ENCODE measurements at regions not wholly inside any gene's neighbourhood (a gene's known extent, or its start where the extent isn't known, plus 50 kb on each side); places are given as distances from the start of the nearest gene placed in this dataset.
"Not testable (repeated sequence)": the region's sequence is repeated elsewhere in the genome, so short reads cannot be mapped to it uniquely, and the experiment has no call there.

DNA sequence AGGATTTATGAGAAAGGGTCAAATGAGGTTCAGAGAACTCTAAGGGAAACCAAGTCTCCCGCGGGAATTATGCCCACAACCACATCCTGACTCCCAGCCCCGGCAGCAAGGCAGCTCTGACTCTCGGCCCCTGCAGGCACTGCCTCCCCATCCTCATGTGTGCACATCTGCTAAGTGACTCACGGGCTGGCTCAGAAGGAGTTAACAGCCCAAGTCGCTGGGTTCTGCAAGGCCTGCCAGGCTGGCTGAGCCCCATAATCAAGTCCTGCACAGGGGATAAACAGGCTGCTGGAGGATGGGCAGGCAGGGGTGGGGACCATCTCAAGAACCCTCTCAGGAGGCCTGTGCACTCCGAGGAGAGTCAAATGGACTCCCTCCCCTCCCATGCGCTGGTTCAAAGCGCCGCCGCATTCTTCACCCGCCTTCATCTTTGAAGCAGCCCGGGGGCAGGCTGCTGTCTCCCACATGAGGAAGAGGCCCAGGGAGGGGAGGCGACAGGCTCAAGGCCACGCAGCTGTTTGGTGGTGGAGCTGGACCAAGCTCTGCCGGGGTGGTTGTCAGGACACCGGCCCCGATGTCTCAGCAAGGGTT lies 344.3 kb downstream of the MATN1 start:
- DNase-seq (ENCODE audit: low spot score) = no peak

DNA sequence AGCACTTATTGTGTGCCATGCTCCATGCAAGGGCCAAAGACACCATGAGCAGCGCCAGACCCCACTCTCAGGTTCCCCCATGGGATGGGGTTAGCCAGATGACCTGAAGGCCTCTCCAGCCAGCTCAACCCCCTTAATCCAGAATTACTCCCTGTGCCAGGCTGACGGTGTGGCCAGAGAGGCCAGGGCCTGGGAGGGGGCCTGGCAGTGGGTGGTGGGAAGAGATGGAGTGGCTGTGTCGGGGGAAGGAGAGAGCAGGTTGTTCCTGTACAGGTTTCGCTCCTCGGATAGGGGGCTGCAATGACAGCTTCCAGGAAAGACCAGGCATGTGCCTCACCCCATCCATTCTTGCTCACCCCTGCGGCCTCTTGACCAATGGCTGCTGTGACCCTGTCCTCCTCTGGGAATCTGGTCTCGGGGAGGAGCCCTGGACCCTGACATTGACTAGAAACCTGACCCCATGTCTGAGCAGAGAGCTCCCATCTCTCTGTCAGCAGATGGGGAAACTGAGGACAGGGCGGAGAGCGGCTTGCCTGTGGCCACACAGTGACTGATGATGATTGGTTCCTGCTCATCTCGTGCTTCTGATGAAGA lies 345.3 kb downstream of the MATN1 start:
- no peak for DNase-seq (ENCODE audit: low spot score)

- no peak for DNase-seq (ENCODE audit: low spot score)
Observed at GRCh38 chr1:30377230-30378002, 346.0 kb downstream of the MATN1 start.

- no peak for DNase-seq (ENCODE audit: low spot score)
Observed at GRCh38 chr1:30376054-30376697, 347.2 kb downstream of the MATN1 start.

DNA sequence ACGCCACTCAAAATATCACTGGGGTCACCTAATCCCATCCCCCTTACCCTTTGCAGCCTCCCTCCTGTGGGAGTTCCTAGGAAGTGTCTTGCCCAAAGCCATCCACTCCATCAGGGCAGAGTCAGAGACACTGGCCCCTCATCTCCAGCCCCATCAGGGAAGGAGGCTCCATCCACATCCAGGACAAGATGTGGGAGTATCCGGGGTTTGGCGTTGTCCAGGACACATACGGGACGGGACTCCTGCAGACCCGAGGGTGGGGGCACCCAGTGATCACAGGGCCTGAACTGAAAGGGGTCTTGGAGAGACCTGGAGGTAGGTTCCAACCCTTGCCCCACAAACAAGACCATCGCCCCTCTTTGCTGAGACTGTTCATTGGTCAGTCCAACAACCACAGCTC lies 348.2 kb downstream of the MATN1 start:
- DNase-seq (ENCODE audit: low spot score) = no peak

DNA sequence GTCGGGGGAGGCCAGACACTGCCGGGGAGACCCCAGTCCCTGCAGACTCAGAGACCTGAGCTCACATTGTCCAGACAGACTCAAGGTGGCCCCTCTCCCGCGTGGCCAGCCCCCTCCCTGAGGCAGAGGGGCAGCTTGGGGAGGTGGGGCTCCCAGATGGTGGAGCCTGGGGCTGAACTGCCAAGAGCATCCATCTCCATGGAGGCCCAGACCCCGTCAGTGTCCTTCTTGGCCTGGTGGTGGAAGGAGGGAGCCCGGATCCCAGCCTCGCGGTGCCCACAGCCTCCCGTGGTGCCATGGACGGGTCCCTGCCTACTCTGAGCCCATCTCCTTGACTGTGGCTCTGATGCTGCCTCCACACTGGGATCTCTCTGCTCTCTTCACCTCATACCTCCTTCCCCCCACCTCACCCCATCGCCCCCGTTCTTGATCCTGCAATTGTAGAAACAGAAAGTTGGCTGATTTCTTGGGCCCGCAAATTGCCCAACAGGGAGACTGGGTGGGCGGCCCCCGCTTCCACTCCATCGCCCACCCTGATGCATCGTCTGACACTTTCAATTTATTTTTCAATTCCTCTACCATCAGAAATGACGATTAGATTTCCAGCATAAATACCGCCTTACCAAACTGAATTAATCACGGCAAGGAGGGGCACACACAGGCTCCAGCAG lies 348.9 kb downstream of the MATN1 start:
- DNase-seq (ENCODE audit: low spot score) = no peak

- no peak for DNase-seq (ENCODE audit: low spot score)
Observed at GRCh38 chr1:30373471-30374399, 349.6 kb downstream of the MATN1 start.

DNA sequence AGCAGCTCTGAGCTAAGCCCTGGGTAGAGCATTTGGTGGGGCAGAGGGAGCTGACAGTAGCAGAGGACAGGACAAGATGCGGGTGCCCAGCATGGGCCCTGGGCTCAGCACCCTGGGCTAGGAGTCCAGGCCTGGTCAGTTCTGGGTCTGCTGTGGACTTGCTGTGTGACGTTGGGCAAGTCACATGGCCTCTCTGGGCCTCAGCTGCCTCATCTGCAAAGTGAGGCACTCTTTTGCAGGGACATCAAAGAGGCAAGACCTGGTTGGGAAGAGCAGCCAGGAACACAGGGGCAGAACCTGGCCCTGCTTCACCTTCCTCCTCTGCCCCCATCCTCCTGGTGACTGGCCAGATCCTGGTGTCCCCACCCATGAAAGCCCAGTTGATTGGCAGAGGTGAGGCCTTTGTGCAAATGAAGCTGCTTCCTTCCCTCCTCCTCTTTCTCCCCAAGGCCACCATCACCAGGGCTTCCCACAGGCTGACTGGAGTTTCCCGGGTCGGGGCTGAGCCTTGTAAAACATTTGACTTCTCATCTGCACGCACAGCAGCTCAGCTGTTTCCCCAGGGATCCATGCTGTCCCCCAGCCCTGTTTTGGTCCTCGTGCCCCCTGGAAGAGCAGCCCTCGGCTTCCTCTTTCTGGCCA lies 350.5 kb downstream of the MATN1 start:
- DNase-seq (ENCODE audit: low spot score) = no peak

- no peak for DNase-seq (ENCODE audit: low spot score)
Observed at GRCh38 chr1:30371888-30372791, 351.2 kb downstream of the MATN1 start.

GRCh38 chr1:30371179-30371788 lies 352.1 kb downstream of the MATN1 start:
- no peak for DNase-seq (ENCODE audit: low spot score)

- DNase-seq (ENCODE audit: low spot score) = no peak
Observed at GRCh38 chr1:30368651-30369240, 354.6 kb downstream of the MATN1 start.

DNA sequence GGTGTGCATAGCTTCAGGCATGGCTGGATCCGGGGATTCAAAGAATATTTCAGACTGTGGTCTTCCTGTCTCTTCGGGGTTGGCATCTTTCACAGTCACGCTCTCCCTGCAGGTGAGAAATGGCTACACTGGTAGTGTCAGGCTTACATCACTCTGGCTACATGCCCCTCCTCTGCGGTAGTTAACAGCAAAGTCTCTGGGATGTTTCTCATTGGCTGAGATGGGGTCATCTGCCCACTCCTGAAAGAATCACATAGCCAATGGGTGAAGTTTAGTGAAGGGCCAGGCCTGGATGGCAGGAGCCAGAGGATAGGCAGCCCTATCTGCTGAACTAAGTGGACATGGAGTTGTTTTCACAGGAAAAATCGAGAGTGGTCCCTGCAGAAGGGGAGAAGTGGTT lies 356.5 kb downstream of the MATN1 start:
- DNase-seq (ENCODE audit: low spot score) = no peak

- no peak for DNase-seq (ENCODE audit: low spot score)
Observed at GRCh38 chr1:30366199-30366598, 357.2 kb downstream of the MATN1 start.

- DNase-seq (ENCODE audit: low spot score) = no peak
Observed at GRCh38 chr1:30365596-30365995, 357.8 kb downstream of the MATN1 start.

- no peak for DNase-seq (ENCODE audit: low spot score)
Observed at GRCh38 chr1:30363031-30363430, 360.4 kb downstream of the MATN1 start.

GRCh38 chr1:30362603-30362990 lies 360.8 kb downstream of the MATN1 start:
- no peak for DNase-seq (ENCODE audit: low spot score)

GRCh38 chr1:30361890-30362602 lies 361.3 kb downstream of the MATN1 start:
- not testable (repeated sequence) for DNase-seq (ENCODE audit: low spot score)

DNA sequence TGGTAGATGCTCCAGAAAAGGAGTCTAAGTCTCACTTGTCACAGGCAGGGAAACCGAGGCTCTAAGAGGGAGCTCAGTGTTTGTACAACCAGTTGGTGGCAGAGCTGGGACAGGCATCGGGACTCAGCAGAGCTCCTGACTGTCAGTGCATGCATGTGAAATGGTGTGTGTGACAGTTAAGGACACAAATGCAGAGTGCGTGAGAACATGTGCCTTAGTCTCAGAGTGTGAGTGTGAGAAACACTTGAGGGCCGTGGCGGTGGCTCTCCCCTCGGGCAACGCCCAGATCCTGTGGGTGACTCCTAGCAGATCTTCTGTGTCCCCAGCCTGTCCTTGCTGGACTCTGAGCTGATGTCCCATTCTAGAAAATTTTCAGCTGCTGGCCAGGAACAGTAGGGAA lies 362.6 kb downstream of the MATN1 start:
- no peak for DNase-seq (ENCODE audit: low spot score)
